Loucy (cell line): ENCODE measurements at regions not wholly inside any gene's neighbourhood (a gene's known extent, or its start where the extent isn't known, plus 50 kb on each side); places are given as distances from the start of the nearest gene placed in this dataset.

ENCODE experiments used
- H2AFZ ChIP-seq: fragments of 200-600 bp; sonication (generic); 2 replicates; pipeline ENCODE4 v1.6.0; 2016; ENCODE audit warnings: antibody characterized with exemption, mild to moderate bottlenecking, low read length, moderate library complexity
- H3F3A ChIP-seq: fragments of 200-600 bp; 2 replicates; pipeline ENCODE4 v1.6.0; 2016; ENCODE audit warnings: antibody characterized with exemption, low read depth, mild to moderate bottlenecking
- H3K27me3 ChIP-seq: fragments of 200-600 bp; sonication (generic); 2 replicates; pipeline ENCODE4 v1.6.1; 2014; ENCODE audit warnings: low read length, mild to moderate bottlenecking; ENCODE audit not compliant: insufficient read depth, poor library complexity, severe bottlenecking
- H3K36me3 ChIP-seq: fragments of 200-600 bp; sonication (generic); 2 replicates; pipeline ENCODE4 v1.6.1; 2016; ENCODE audit warnings: low read length; ENCODE audit not compliant: insufficient read depth
- H3K4me1 ChIP-seq: fragments of 200-600 bp; sonication (generic); 2 replicates; pipeline ENCODE4 v1.5.1; 2014; ENCODE audit warnings: low read length, mild to moderate bottlenecking; ENCODE audit not compliant: insufficient read depth, poor library complexity, severe bottlenecking
- H3K4me2 ChIP-seq: fragments of 200-600 bp; sonication (generic); 2 replicates; pipeline ENCODE4 v1.6.0; 2014; ENCODE audit warnings: antibody characterized with exemption, low read length, low read depth, mild to moderate bottlenecking; ENCODE audit not compliant: poor library complexity, severe bottlenecking
- H3K4me3 ChIP-seq: fragments of 200-600 bp; sonication (generic); 2 replicates; pipeline ENCODE4 v1.5.1; 2014; ENCODE audit warnings: low read length, mild to moderate bottlenecking, mixed read lengths; ENCODE audit not compliant: poor library complexity, severe bottlenecking
- H3K79me2 ChIP-seq: fragments of 200-600 bp; sonication (generic); 2 replicates; pipeline ENCODE4 v1.6.1; 2014; ENCODE audit warnings: low read length; ENCODE audit not compliant: insufficient read depth
- H3K9ac ChIP-seq: fragments of 200-600 bp; sonication (generic); 2 replicates; pipeline ENCODE4 v1.6.0; 2014; ENCODE audit warnings: mild to moderate bottlenecking, low read depth, low read length, moderate library complexity; ENCODE audit not compliant: poor library complexity, severe bottlenecking
- H3K9me2 ChIP-seq: fragments of 200-600 bp; sonication (generic); replicated peaks from 2 replicates; pipeline ENCODE4 v1.6.1; 2016; ENCODE audit warnings: low read depth, low read length, mixed read lengths
- H3K9me3 ChIP-seq: fragments of 200-600 bp; sonication (generic); 2 replicates; pipeline ENCODE4 v1.6.1; 2014; ENCODE audit warnings: mild to moderate bottlenecking, antibody characterized with exemption, low read length, low read depth; ENCODE audit not compliant: insufficient read depth
- H4K20me1 ChIP-seq: fragments of 200-600 bp; sonication (generic); 2 replicates; pipeline ENCODE4 v1.6.0; 2014; ENCODE audit warnings: antibody characterized with exemption, low read length, mild to moderate bottlenecking; ENCODE audit not compliant: insufficient read depth, poor library complexity, severe bottlenecking
- EZH2phosphoT487 ChIP-seq: fragments of 200-600 bp; IDR thresholded peaks from 2 replicates; pipeline ENCODE4 v1.6.1; 2018; ENCODE audit warnings: antibody characterized with exemption, mild to moderate bottlenecking, moderate library complexity, borderline replicate concordance
- TF ChIP-seq, protein P1 (sequence below): fragments of 200-600 bp; sonication (generic); conservative IDR thresholded peaks from 2 replicates; pipeline ENCODE4 v1.5.1; 2014; ENCODE audit warnings: mild to moderate bottlenecking, antibody characterized with exemption, low read length

DNA sequence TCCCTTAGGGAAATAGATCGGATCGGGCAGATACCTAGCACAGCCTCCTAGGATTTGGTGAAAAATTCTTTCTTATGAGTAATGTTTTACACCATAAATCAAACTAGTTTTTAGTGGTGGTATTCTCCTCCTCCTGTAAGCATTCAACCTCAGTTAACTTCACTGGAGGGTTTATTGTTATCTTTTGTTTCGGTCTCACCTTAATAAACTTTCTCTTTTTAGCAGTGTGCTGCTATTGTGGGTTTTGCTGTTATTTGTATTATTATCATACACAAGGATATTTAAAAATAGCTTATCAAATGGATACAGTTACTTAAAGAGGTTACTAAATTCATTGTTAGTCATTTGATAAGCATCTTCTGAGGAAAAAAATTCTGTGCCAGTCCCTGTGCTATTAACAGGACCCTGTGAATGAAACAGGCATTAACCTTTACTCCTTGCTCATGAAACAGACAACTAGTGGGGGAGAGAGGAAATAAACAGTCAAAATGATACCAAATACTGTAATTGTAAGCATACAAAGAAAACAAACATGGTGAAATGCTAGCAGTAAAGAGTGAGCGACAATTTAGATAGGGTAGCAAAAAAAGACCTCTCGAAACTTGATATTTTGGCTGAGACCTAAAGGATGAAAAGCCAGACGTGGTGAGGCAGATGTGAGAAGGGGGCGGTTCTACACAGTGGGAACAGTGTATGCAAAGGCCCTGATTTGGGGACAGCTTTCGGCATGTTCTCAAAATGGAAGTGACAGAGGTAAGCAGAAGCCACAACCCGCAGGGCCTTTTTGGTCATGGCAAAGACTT lies 178.7 kb upstream of the SOX5 start:
- Histone ChIP-seq H3K36me3 (no peaks in the 10 kb centered on the region), H3K4me1 (peaks cover 3% of the 10 kb centered on the region), H3K9me3 (no peaks in the 10 kb centered on the region), H3F3A (no peaks in the 10 kb centered on the region), H3K79me2 (no peaks in the 10 kb centered on the region), H3K4me3 (no peak overlapping the region), H3K4me2 (no peak overlapping the region), H2AFZ (no peak overlapping the region), H3K27me3 (no peaks in the 10 kb centered on the region), H4K20me1 (no peaks in the 10 kb centered on the region), H3K9ac (no peak overlapping the region), H3K9me2 (no peaks in the 10 kb centered on the region)
- TF ChIP-seq EZH2phosphoT487: no peak
- TF ChIP-seq, protein P1, sequence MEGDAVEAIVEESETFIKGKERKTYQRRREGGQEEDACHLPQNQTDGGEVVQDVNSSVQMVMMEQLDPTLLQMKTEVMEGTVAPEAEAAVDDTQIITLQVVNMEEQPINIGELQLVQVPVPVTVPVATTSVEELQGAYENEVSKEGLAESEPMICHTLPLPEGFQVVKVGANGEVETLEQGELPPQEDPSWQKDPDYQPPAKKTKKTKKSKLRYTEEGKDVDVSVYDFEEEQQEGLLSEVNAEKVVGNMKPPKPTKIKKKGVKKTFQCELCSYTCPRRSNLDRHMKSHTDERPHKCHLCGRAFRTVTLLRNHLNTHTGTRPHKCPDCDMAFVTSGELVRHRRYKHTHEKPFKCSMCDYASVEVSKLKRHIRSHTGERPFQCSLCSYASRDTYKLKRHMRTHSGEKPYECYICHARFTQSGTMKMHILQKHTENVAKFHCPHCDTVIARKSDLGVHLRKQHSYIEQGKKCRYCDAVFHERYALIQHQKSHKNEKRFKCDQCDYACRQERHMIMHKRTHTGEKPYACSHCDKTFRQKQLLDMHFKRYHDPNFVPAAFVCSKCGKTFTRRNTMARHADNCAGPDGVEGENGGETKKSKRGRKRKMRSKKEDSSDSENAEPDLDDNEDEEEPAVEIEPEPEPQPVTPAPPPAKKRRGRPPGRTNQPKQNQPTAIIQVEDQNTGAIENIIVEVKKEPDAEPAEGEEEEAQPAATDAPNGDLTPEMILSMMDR: no peak

DNA sequence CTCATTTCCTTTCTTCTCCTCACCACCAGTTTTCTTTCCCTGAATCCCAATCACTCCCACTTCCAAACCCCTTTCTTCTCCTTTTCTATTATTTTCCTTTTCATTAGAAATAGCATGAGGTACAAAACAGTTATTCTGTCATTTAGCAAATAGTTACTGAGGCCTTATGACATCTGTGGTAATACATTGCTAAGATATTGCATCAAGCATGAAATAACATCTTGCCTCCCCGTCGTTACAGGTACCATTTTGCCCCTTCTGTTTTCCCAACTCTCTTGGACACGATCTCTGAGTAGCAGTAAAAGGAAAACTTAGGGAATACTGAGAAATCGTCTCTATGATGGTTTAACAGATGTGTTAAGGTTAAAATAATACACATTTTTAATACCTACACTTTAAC lies 175.8 kb upstream of the SOX5 start:
- Histone ChIP-seq H3F3A (no peaks in the 10 kb centered on the region), H3K9me2 (no peaks in the 10 kb centered on the region), H3K9me3 (no peaks in the 10 kb centered on the region), H3K36me3 (no peaks in the 10 kb centered on the region), H3K9ac (no peak overlapping the region), H3K4me1 (no peaks in the 10 kb centered on the region), H2AFZ (no peak overlapping the region), H3K79me2 (no peaks in the 10 kb centered on the region), H3K4me2 (no peak overlapping the region), H3K27me3 (no peaks in the 10 kb centered on the region), H4K20me1 (no peaks in the 10 kb centered on the region), H3K4me3 (no peak overlapping the region)
- TF ChIP-seq, protein P1: no peak
- no peak for TF ChIP-seq EZH2phosphoT487

DNA sequence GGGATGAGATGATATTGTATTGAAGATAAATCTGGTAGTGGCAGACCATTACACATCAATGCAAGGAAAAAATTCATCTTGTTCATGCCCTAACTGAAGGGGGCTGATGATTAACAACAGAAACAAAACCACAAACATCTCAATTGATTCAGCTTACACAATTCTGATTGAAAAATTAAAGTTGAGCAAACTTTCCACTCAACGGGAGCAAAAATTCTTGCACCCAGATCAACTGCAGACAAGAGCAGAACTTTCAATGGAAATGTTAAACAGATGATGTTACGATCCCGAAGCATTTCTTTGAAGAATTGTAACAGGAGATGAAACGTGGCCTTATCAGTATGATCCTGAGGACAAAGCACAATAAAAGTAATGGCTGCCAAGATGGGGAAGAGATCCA lies 172.4 kb upstream of the SOX5 start:
- Histone ChIP-seq H4K20me1 (no peaks in the 10 kb centered on the region), H3K9ac (no peak overlapping the region), H3K9me2 (no peaks in the 10 kb centered on the region), H3K27me3 (no peaks in the 10 kb centered on the region), H3K9me3 (no peaks in the 10 kb centered on the region), H3F3A (no peaks in the 10 kb centered on the region), H3K79me2 (no peaks in the 10 kb centered on the region), H3K4me2 (no peak overlapping the region), H3K36me3 (no peaks in the 10 kb centered on the region), H2AFZ (no peak overlapping the region), H3K4me3 (no peak overlapping the region), H3K4me1 (no peaks in the 10 kb centered on the region)
- no peak for TF ChIP-seq EZH2phosphoT487
- TF ChIP-seq, protein P1: no peak
